Prostate gland (tissue), 2 donors: ENCODE measurements at regions not wholly inside any gene's neighbourhood (a gene's known extent, or its start where the extent isn't known, plus 50 kb on each side); places are given as distances from the start of the nearest gene placed in this dataset.

Source experiments
- DNase-seq: peaks from one replicate; pipeline ENCODE4 v3.0.0-alpha.2; 2019; ENCODE audit warnings: low spot score
- H3K27ac ChIP-seq, 2 donors: fragments of 200-600 bp; sonication (generic); 2 replicates each; pipeline ENCODE4 v1.5.1; 2017 to 2019
- H3K27me3 ChIP-seq: fragments of 200-600 bp; sonication (generic); replicated peaks from 2 replicates; pipeline ENCODE4 v1.5.1; 2019; ENCODE audit not compliant: insufficient read depth
- H3K36me3 ChIP-seq, 2 donors: fragments of 200-600 bp; sonication (generic); 1 replicate in 1 of 2; 2 replicates in 1 of 2; pipeline versions ENCODE4 v1.5.1 to v1.8.1; 2017 to 2019
- H3K4me1 ChIP-seq: fragments of 200-600 bp; sonication (generic); replicated peaks from 2 replicates; pipeline ENCODE4 v1.5.1; 2019
- H3K4me3 ChIP-seq, 2 donors: fragments of 200-600 bp; sonication (generic); 2 replicates each; pipeline ENCODE4 v1.5.1; 2017 to 2019
- H3K9me3 ChIP-seq: fragments of 200-600 bp; sonication (generic); 2 replicates; pipeline ENCODE4 v1.5.1; 2017
- CTCF ChIP-seq, 4 experiments: fragments of 200-600 bp in 2 of 4; fragments of 450-650 bp in 2 of 4; sonication (generic) in 2 of 4; IDR thresholded peaks; 1 replicate in 3 of 4; 2 replicates in 1 of 4; pipeline ENCODE4 v1.5.1; 2016 to 2019; ENCODE audit warnings: antibody characterized with exemption in 4 of 4, mild to moderate bottlenecking in 2 of 4, moderate library complexity in 2 of 4
- POLR2A ChIP-seq: fragments of 450-650 bp; IDR thresholded peaks from one replicate; pipeline ENCODE4 v1.6.1; 2016; ENCODE audit warnings: antibody characterized with exemption, mild to moderate bottlenecking
- POLR2AphosphoS5 ChIP-seq: sonication (generic); formaldehyde crosslinking; IDR thresholded peaks from one replicate; pipeline ENCODE4 v1.6.1; 2017; ENCODE audit warnings: antibody characterized with exemption
- WGBS: methylation state at CpG from one replicate; pipeline ENCODE4 v1.1.5; 2018; 5-methylcytosine and 5-hydroxymethylcytosine counted together
- intact Hi-C: fragments of 100-400 bp; cut with DNase I; formaldehyde crosslinking; loops from one replicate; pipeline ENCODE4 v1.14.2; 2022

GRCh38 chr10:36712695-36713094, 412.7 kb upstream of the ANKRD30A start:
- TF ChIP-seq CTCF (IDR thresholded peaks at IDR 0.05) = no peak
- no peak for TF ChIP-seq POLR2A
- no peak for TF ChIP-seq POLR2AphosphoS5
- intact Hi-C loops = no loop called here
- H3K27ac ChIP-seq = no peak overlapping the region
- no peaks in the 10 kb centered on the region for H3K36me3 ChIP-seq
- H3K4me3 ChIP-seq = no peak overlapping the region
- no peak for DNase-seq
- no peaks in the 10 kb centered on the region for H3K9me3 ChIP-seq
- no peaks in the 10 kb centered on the region for H3K4me1 ChIP-seq
- H3K27me3 ChIP-seq = no peaks in the 10 kb centered on the region

DNA sequence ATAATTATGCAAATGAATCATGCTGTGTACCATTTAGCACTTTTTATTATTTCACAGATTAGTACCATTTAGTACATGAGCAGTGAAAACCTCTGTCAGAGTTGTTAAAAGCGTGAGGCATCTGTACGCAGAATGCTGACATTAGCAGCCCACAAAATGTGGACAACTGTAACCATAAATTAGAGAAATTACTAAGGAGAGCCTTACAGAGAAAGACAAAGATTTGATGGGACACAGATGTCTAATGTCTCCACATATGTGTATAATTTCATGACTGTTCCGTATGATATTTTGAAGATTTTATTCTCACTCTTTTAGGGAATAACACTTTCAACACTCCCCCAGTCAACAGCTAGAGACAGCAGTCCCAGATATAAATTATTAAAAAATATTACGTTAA, 414.0 kb upstream of the ANKRD30A start:
- no peaks in the 10 kb centered on the region for H3K36me3 ChIP-seq
- 84% methylated on average over 4 of the region's 4 CpGs for WGBS
- H3K4me1 ChIP-seq = no peaks in the 10 kb centered on the region

DNA sequence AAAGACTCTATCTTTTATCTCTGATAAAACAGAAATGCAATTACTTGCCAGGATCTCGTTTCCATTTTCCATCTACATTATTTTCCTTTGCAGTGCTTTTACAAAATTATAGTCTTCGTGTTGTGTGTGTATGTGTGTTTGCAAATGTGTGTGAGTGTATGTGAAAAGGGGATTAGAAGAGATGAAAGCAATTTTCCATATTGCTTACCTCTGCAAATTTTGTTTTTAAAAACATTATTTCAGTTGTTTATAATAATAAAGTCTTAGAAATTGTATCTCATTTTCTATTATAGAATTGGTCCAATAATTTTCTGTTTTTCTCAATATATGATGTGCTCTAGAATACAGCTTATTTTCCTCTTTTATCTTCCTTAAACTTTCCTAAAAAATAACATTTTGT, 421.3 kb upstream of the ANKRD30A start:
- no peaks in the 10 kb centered on the region for H3K27me3 ChIP-seq
- no peaks in the 10 kb centered on the region for H3K36me3 ChIP-seq
- WGBS = 59% methylated on average over 2 of the region's 2 CpGs
- no peak for DNase-seq
- H3K4me3 ChIP-seq = no peak overlapping the region
- no peak for TF ChIP-seq CTCF (IDR thresholded peaks at IDR 0.05)
- TF ChIP-seq POLR2AphosphoS5 = no peak
- no peak for TF ChIP-seq POLR2A
- H3K27ac ChIP-seq = no peak overlapping the region
- H3K9me3 ChIP-seq = no peaks in the 10 kb centered on the region
- intact Hi-C loops = no loop called here
- H3K4me1 ChIP-seq = no peaks in the 10 kb centered on the region

More for the DNA sequence above, 414.0 kb upstream of the ANKRD30A start:
- TF ChIP-seq CTCF (IDR thresholded peaks at IDR 0.05) (no peak), POLR2AphosphoS5 (no peak), POLR2A (no peak)
- no peak overlapping the region for H3K4me3 ChIP-seq
- intact Hi-C loops = no loop called here
- H3K27me3 ChIP-seq = no peaks in the 10 kb centered on the region
- H3K9me3 ChIP-seq = no peaks in the 10 kb centered on the region
- no peak overlapping the region for H3K27ac ChIP-seq
- no peak for DNase-seq

DNA sequence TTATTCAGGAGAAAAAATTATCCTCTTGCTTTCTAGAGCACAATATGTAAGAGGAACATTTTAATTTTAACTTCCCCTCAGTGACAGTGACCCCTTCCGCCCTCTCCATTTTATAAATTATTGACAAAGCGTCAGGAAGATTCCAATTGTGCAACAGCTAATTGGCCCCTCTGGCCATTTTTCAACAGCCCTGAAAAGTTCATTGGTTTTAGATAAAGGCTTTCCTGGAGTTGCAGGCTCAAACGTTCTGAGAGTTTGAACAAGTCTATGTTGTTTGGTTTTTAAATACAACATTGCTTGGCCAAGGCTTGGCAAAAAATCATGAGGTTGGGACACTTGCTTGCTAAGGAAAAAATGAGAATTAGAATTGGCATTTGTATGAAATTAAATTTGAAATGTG, 422.2 kb upstream of the ANKRD30A start:
- intact Hi-C loops = no loop called here

More for the DNA sequence above, 422.2 kb upstream of the ANKRD30A start:
- Histone ChIP-seq H3K4me1 (no peaks in the 10 kb centered on the region), H3K36me3 (no peaks in the 10 kb centered on the region), H3K27ac (no peak overlapping the region), H3K27me3 (no peaks in the 10 kb centered on the region), H3K4me3 (no peak overlapping the region), H3K9me3 (no peaks in the 10 kb centered on the region)
- 35% methylated on average over 3 of the region's 3 CpGs for WGBS
- no peak for DNase-seq
- TF ChIP-seq POLR2A (no peak), POLR2AphosphoS5 (no peak), CTCF (IDR thresholded peaks at IDR 0.05) (no peak)
